Mesodermal cell (in vitro differentiated cells): ENCODE measurements at regions not wholly inside any gene's neighbourhood (a gene's known extent, or its start where the extent isn't known, plus 50 kb on each side); places are given as distances from the start of the nearest gene placed in this dataset.

ENCODE experiments used
- H3K27ac ChIP-seq: 2 replicates; pipeline ENCODE4 v1.7.0; 2013; ENCODE audit warnings: mild to moderate bottlenecking, low read depth, low read length, moderate library complexity; ENCODE audit not compliant: severe bottlenecking
- H3K36me3 ChIP-seq: 2 replicates; pipeline ENCODE4 v1.7.1; 2013; ENCODE audit warnings: mild to moderate bottlenecking, low read length, moderate library complexity; ENCODE audit not compliant: control insufficient read depth, insufficient read depth
- H3K4me1 ChIP-seq: one replicate; pipeline ENCODE4 v1.7.1; 2013; ENCODE audit warnings: mild to moderate bottlenecking, low read length; ENCODE audit not compliant: insufficient read depth, control insufficient read depth, poor library complexity, severe bottlenecking
- H3K4me3 ChIP-seq: 2 replicates; pipeline ENCODE4 v1.7.0; 2013; ENCODE audit warnings: low read length, control low read depth, mild to moderate bottlenecking; ENCODE audit not compliant: insufficient read depth, poor library complexity, severe bottlenecking; ENCODE audit errors: extremely low read depth
- H3K9me3 ChIP-seq: 2 replicates; pipeline ENCODE4 v1.7.1; 2013; ENCODE audit warnings: mild to moderate bottlenecking, low read length, moderate library complexity; ENCODE audit not compliant: control insufficient read depth
- WGBS, 2 experiments: methylation state at CpG; one replicate each; pipeline ENCODE4 v1.1.5; 2013; ENCODE audit warnings: missing lambda C conversion rate in 2 of 2; ENCODE audit not compliant: insufficient coverage in 2 of 2; 5-methylcytosine and 5-hydroxymethylcytosine counted together

DNA sequence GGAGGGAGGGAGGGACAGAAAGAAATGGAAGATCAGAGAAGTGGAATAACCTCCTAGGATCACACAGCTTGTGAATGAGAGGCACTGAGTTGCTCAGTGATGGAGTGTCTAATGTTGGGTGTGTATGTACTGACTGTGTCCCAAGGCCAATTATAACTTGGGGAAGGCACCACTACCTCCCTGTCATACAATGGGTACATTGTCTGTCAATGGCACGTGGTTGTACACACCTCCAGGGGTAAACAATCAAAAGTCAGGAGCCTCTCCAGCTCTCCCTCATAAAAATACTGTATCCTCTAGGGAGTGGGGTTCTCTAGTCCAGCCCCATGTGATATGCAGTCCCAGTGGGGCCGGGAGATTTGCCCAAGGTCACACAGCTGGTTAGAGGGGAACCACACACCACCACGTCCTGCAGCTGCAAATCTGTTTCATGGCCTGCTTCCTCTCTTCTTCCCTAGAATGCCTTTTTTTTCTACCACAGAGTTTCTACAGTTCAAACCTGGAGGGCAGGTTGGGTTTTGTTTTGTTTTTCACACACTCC, 112.5 kb downstream of the SNX5 start:
- WGBS, 2 experiments, result 70 to 100% methylated on average over 2 of the region's 3 CpGs
- H3K4me1 ChIP-seq, result no peaks in the 10 kb centered on the region
- H3K36me3 ChIP-seq, result no peaks in the 10 kb centered on the region
- H3K9me3 ChIP-seq, result no peaks in the 10 kb centered on the region
- H3K4me3 ChIP-seq, result no peak overlapping the region
- no peak overlapping the region for H3K27ac ChIP-seq

DNA sequence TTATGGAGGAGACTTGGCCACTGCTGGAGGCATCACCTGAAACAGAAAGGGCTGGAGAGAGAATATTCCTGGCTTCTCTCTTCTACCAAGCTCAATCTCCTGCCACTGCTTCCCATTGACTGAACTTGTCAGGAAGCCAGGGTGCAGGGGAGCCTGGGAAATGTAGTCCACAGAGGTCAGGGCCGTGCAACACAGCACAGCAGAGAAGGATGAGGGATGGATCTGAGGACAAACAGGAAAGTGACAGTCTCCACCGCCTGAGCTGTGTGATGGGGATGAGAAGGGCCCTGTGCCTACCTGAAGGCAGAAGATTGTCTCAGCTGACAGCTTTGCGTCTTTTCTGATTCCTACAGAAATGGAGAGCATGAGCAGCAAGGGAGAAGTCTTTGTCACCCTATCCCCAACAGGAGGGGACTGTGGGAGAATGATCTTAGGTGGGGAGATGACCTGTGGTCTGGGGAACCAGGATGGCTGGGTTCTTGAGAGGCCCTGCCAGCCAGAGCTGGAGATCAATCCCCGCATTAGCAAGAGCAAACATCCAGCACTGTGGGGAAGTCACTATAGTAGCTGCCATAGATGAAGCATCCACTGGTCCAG, 114.2 kb downstream of the SNX5 start:
- no peaks in the 10 kb centered on the region for H3K4me1 ChIP-seq
- WGBS, 2 experiments, result 33 to 45% methylated on average over 3 to 4 of the region's 4 CpGs
- no peaks in the 10 kb centered on the region for H3K36me3 ChIP-seq
- H3K27ac ChIP-seq, result no peak overlapping the region
- no peaks in the 10 kb centered on the region for H3K9me3 ChIP-seq
- H3K4me3 ChIP-seq, result no peak overlapping the region

DNA sequence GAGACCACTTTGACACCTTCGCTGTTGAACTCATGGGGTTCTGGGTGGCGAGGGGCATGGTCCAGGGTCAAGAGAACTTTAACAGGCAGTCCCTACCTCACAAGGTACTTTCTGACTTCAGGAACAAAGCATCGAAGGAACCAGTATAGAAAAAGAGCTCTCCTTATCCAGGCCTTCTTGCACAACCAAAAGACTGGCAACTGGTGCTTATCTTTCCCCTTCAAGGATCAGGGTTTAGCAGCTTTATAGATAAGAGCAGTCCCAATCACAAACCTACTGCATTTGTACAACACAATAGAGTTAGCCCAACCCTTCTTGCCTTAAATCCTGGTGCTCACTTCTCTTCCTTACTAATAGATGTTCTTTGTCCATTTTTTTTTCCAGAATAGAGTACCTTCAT, 116.3 kb downstream of the SNX5 start:
- no peaks in the 10 kb centered on the region for H3K9me3 ChIP-seq
- no peak overlapping the region for H3K27ac ChIP-seq
- no peak overlapping the region for H3K4me3 ChIP-seq
- no peaks in the 10 kb centered on the region for H3K4me1 ChIP-seq
- WGBS, 2 experiments, result 90 to 100% methylated on average over 3 of the region's 3 CpGs
- H3K36me3 ChIP-seq, result no peaks in the 10 kb centered on the region

DNA sequence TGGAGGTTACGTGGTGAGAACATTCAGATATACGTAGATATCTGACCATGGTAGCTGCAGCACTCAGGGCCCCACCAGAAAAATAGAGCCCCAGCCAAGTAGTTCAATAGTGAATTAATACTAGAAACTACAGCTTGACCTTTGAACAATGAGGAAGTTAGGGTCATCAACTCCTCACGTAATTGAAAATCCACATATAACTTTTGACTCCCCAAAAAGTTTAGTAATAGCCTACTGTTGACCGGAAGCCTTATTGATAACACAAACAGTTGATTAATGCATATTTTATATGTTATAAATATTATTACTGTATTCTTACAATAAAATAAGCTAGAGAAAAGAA, 117.9 kb downstream of the SNX5 start:
- H3K36me3 ChIP-seq, result no peaks in the 10 kb centered on the region
- no peaks in the 10 kb centered on the region for H3K9me3 ChIP-seq
- no peak overlapping the region for H3K27ac ChIP-seq
- no peak overlapping the region for H3K4me3 ChIP-seq
- 100% methylated on average over 1 to 2 of the region's 4 CpGs for WGBS, 2 experiments
- no peaks in the 10 kb centered on the region for H3K4me1 ChIP-seq

DNA sequence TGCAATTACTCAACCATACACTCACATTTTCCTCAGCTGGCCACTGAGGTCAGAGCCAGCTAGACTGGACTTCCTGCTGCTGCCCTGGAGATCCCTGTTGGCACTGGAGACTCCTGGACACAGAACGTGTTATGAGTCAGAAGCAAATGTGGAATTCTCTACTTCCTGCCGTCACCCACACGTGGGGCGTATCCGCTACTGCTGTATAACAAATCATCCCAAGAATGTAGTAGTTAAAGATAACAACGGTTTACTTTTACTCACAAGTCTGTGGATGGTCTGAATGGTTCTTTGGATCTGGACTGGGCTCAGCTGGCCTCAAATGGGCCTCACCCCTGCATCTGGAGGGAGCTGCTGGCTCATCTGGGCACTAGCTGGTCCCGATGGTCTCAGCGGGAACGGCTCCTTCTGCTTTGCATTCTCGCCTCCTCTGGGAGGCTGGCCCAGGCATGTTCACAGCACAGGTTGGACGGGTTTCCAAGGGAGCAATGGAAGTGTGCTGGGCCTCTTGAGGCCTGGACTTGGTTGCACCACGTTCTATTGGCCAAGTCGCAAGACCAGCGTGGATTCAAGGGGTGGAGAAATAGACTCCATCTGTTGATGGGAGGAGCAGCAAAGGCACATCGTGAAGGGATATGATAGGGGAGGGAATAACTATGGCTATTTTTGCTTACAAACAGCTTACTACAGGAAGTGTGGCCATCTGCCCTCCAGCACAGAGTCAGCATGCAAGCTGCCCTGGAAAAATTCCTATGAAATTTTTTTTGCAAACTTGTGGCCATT, 118.5 kb downstream of the SNX5 start:
- Histone ChIP-seq H3K9me3 (no peaks in the 10 kb centered on the region), H3K27ac (peak overlapping the region; percentile 65), H3K4me3 (no peak overlapping the region), H3K4me1 (no peaks in the 10 kb centered on the region), H3K36me3 (no peaks in the 10 kb centered on the region)
- WGBS, 2 experiments, result 94 to 95% methylated on average over 9 to 11 of the region's 15 CpGs

DNA sequence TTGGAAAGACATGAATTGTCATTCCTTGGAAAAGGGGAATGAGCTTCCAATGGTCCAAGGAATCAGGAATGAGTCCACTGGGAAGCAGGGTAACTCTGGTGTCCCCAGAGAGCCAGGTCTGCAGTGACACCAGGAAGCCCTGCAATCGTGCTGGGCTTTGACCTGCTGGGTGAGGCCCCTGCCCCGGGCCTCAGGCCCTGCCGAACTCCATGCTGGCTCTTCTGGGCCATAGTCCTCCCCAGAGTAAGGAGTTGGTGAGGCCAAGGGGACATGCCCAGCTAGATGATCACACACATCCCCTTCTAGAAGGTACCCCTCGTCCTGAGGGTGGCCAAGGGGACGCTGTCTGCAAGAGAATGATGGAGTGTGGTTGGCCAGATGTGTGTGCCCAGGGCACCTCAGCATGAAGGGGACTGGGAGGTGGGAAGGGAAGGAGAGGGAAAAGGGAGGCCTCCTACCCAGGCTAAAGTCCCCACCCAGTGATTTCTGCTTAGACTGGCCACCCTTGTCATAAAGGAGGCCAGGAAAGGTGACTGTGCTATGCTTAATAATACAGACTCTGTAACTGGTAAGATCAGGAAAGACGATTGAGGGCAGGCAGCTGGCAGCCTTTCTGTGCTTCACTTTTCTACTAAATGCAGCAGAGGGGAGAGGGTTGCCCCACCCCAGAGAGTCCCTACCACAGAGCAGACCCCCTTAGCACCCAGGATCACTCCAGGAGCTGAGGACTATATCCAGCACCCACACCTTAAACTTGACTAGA, 119.3 kb downstream of the SNX5 start:
- 93 to 100% methylated on average over 4 of the region's 6 CpGs for WGBS, 2 experiments
- Histone ChIP-seq H3K27ac (no peak overlapping the region), H3K4me3 (no peak overlapping the region), H3K9me3 (no peaks in the 10 kb centered on the region), H3K36me3 (no peaks in the 10 kb centered on the region), H3K4me1 (no peaks in the 10 kb centered on the region)

DNA sequence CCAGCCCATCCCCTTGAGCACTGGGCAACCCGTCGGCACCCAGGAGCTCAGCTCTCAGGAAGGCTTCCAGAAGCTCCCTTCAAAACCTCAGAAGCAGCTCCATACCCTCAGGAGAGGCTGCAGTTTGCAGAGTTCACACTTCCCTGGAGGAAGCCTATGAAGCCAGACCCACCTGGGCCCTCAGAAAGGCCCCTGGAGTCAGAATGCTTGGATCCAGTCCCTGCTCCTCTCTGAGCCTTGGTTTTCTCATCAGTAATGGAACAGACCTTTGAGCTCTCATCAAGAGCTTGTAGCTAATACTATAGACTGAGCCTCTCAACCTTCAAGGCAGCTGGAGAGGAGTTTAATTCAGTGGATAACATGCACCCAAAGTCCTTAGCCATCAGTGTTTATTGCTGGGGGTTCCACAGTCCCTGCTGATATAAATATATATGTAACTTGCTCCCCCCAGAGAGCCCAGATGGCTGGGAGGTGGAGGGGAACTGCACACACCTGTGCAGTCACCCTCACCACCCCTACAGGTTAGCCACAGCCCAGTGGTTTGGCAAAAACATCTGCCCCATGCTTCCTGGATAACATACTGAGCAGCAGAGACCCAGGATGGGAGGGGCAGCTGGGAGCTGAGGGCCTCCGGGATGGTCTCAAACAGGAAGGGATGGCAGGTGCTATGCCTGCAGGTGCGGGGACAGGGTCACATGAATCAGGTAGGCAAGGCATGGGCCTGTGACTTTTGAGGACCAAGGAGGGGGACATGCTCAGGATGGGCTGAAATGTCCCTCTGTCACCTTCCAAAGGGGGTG, 120.1 kb downstream of the SNX5 start:
- Histone ChIP-seq H3K4me1 (no peaks in the 10 kb centered on the region), H3K27ac (no peak overlapping the region), H3K9me3 (no peaks in the 10 kb centered on the region), H3K36me3 (no peaks in the 10 kb centered on the region), H3K4me3 (no peak overlapping the region)
- WGBS, 2 experiments, result 80 to 88% methylated on average over 2 to 4 of the region's 4 CpGs

DNA sequence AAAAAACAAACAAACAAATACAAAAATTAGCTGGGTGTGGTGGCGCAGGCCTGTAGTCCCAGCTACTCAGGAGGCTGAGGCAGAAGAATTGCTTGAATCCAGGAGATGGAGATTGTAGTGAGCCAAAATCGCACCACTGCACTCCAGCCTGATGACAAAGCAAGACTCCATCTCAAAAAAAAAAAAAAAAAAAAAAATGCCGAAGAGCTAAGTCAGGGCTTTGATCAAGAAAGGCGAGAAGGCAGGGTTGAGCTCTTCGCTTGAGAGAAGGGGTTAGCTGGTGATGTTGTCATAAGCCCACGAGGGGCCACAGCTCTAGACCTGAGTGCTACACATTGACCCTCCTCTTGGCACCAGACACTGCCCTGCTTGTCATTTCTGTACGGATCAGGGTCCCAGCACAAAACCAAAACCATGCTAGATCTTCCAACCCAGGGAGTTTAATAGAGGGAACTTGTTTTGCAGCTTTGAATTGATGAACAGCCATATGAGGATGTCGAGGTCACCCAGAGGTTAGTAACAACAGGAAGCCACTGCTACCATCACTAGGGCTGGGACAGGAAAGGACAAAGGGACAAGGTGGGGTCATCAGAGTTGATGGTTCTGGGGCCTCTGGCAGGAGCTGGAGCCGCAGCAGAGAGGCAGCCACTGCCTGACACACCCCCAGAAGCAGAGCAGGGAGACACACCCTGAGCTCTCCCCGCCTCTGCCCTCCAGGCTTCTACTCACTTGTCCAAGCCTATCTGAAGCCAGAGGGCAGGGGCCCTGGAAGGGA, 122.7 kb downstream of the SNX5 start:
- no peak overlapping the region for H3K4me3 ChIP-seq
- H3K9me3 ChIP-seq, result no peaks in the 10 kb centered on the region
- 94 to 95% methylated on average over 2 to 5 of the region's 10 CpGs for WGBS, 2 experiments
- H3K27ac ChIP-seq, result no peak overlapping the region
- no peaks in the 10 kb centered on the region for H3K36me3 ChIP-seq
- no peaks in the 10 kb centered on the region for H3K4me1 ChIP-seq

DNA sequence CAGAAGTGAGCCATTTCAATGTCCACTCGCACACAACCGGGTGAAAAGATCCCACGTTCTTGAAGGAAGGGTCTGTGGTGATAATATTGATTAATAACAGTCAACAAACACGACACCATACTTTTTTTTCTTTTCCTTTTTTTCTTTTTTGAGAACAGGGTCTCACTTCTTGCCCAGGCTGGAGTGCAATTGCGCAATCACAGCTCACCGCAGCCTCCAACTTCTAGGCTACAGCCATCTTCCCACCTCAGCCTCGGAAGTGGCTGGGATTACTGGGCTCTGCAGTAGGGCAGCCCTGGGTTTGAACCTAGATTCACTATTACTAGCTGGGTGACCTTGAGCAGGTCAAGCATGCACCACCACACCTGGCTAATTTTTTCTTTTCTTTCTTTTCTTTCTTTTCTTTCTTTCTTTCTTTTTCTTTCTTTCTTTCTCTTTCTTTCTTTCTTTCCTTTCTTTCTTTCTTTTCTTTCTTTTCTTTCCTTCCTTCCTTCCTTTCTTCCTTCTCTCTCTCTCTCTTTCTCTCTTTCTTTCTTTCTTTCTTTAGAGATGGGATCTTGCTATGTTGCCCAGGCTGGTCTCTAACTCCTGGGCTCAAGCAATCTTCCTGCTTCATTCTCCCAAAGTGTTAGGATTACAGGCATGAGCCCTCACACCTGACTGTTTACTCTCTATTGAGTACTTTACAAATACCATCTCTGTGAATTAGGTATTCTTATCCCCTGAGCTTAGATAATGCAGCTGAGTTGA, 123.9 kb downstream of the SNX5 start:
- Histone ChIP-seq H3K4me1 (no peaks in the 10 kb centered on the region), H3K4me3 (no peak overlapping the region), H3K36me3 (no peaks in the 10 kb centered on the region), H3K9me3 (no peaks in the 10 kb centered on the region), H3K27ac (no peak overlapping the region)
- 98 to 100% methylated on average over 3 to 4 of the region's 7 CpGs for WGBS, 2 experiments
